DOHH2 (cell line): ENCODE measurements at regions not wholly inside any gene's neighbourhood (a gene's known extent, or its start where the extent isn't known, plus 50 kb on each side); places are given as distances from the start of the nearest gene placed in this dataset.

Source experiments
- H3F3A ChIP-seq: fragments of 200-600 bp; sonication (generic), shearing (Covaris generic); 2 replicates; pipeline ENCODE4 v1.6.0; 2016; ENCODE audit warnings: antibody characterized with exemption, mild to moderate bottlenecking; ENCODE audit not compliant: control insufficient read depth, insufficient read depth
- H3K27ac ChIP-seq: fragments of 200-600 bp; sonication (generic); 2 replicates; pipeline ENCODE4 v1.5.1; 2014; ENCODE audit warnings: low read depth, mild to moderate bottlenecking, low read length, moderate library complexity
- H3K27me3 ChIP-seq: fragments of 200-600 bp; sonication (generic); 2 replicates; pipeline ENCODE4 v1.6.1; 2014; ENCODE audit warnings: mild to moderate bottlenecking, low read length, mixed read lengths; ENCODE audit not compliant: control insufficient read depth
- H3K36me3 ChIP-seq: fragments of 200-600 bp; sonication (generic); 2 replicates; pipeline ENCODE4 v1.6.1; 2014; ENCODE audit warnings: mild to moderate bottlenecking, low read length, moderate library complexity, mixed read lengths; ENCODE audit not compliant: control insufficient read depth
- H3K4me1 ChIP-seq: fragments of 200-600 bp; sonication (generic); 2 replicates; pipeline ENCODE4 v1.6.1; 2014; ENCODE audit warnings: mild to moderate bottlenecking, low read length, mixed read lengths; ENCODE audit not compliant: control insufficient read depth
- H3K4me2 ChIP-seq: fragments of 200-600 bp; sonication (generic); 2 replicates; pipeline ENCODE4 v1.6.0; 2014; ENCODE audit warnings: mild to moderate bottlenecking, low read length, moderate library complexity
- H3K4me3 ChIP-seq: fragments of 200-600 bp; sonication (generic); 2 replicates; pipeline ENCODE4 v1.5.1; 2014; ENCODE audit warnings: mild to moderate bottlenecking, low read length, mixed read lengths
- H3K79me2 ChIP-seq: fragments of 200-600 bp; sonication (generic); 2 replicates; pipeline ENCODE4 v1.6.1; 2014; ENCODE audit warnings: mild to moderate bottlenecking, low read length, mixed read lengths; ENCODE audit not compliant: control insufficient read depth
- H3K9me2 ChIP-seq: fragments of 200-600 bp; sonication (generic); replicated peaks from 2 replicates; pipeline ENCODE4 v1.6.1; 2014; ENCODE audit warnings: mild to moderate bottlenecking, low read length, mixed read lengths; ENCODE audit not compliant: control insufficient read depth
- H3K9me3 ChIP-seq: fragments of 200-600 bp; sonication (generic); 2 replicates; pipeline ENCODE4 v1.6.1; 2014; ENCODE audit warnings: antibody characterized with exemption, low read length, mixed read lengths; ENCODE audit not compliant: control insufficient read depth, insufficient read depth
- H4K20me1 ChIP-seq: fragments of 200-600 bp; sonication (generic); 2 replicates; pipeline ENCODE4 v1.6.0; 2014; ENCODE audit warnings: low read depth, mild to moderate bottlenecking, antibody characterized with exemption, low read length, moderate library complexity; ENCODE audit not compliant: control insufficient read depth, insufficient read depth
- EZH2phosphoT487 ChIP-seq: fragments of 200-600 bp; sonication (generic); IDR thresholded peaks from 2 replicates; pipeline ENCODE4 v1.6.1; 2017; ENCODE audit warnings: borderline replicate concordance, mild to moderate bottlenecking, antibody characterized with exemption, low read length, moderate library complexity, mixed read lengths
- TF ChIP-seq, protein P1 (sequence below): fragments of 200-600 bp; sonication (generic); IDR thresholded peaks from one replicate; pipeline ENCODE4 v1.5.1; 2014; ENCODE audit warnings: antibody characterized with exemption, mild to moderate bottlenecking, low read depth, low read length; ENCODE audit not compliant: poor library complexity, severe bottlenecking

DNA sequence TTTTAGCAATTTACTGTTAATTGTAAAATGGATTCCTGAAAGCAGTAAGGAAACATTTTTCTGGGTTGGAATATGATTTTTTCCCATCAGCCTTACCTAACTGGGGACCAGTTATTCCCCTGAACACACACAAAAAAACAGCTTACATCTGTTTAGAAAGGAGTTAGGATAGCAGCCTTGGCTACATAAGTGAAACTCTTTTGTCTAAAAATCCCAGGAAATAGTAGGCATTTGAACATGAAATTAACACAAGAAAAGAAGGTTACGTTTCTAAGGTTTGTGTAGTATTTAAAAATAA lies 696.2 kb upstream of the MARCKS start:
- Histone ChIP-seq H3K27me3 (no peaks in the 10 kb centered on the region), H3K27ac (no peak overlapping the region), H3K36me3 (no peaks in the 10 kb centered on the region), H3K9me2 (no peaks in the 10 kb centered on the region), H3K9me3 (no peaks in the 10 kb centered on the region), H4K20me1 (no peaks in the 10 kb centered on the region), H3K4me2 (no peak overlapping the region), H3F3A (no peaks in the 10 kb centered on the region), H3K4me1 (no peaks in the 10 kb centered on the region), H3K4me3 (no peak overlapping the region), H3K79me2 (no peaks in the 10 kb centered on the region)
- TF ChIP-seq, protein P1, sequence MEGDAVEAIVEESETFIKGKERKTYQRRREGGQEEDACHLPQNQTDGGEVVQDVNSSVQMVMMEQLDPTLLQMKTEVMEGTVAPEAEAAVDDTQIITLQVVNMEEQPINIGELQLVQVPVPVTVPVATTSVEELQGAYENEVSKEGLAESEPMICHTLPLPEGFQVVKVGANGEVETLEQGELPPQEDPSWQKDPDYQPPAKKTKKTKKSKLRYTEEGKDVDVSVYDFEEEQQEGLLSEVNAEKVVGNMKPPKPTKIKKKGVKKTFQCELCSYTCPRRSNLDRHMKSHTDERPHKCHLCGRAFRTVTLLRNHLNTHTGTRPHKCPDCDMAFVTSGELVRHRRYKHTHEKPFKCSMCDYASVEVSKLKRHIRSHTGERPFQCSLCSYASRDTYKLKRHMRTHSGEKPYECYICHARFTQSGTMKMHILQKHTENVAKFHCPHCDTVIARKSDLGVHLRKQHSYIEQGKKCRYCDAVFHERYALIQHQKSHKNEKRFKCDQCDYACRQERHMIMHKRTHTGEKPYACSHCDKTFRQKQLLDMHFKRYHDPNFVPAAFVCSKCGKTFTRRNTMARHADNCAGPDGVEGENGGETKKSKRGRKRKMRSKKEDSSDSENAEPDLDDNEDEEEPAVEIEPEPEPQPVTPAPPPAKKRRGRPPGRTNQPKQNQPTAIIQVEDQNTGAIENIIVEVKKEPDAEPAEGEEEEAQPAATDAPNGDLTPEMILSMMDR: no peak
- no peak for TF ChIP-seq EZH2phosphoT487

GRCh38 chr6:113162739-113163138 lies 694.4 kb upstream of the MARCKS start:
- Histone ChIP-seq H3K27ac (no peak overlapping the region), H3K9me3 (no peaks in the 10 kb centered on the region), H3K36me3 (no peaks in the 10 kb centered on the region), H4K20me1 (no peaks in the 10 kb centered on the region), H3K4me1 (no peaks in the 10 kb centered on the region), H3K79me2 (no peaks in the 10 kb centered on the region), H3K4me3 (no peak overlapping the region), H3K9me2 (no peaks in the 10 kb centered on the region), H3F3A (no peaks in the 10 kb centered on the region), H3K27me3 (no peaks in the 10 kb centered on the region), H3K4me2 (no peak overlapping the region)
- TF ChIP-seq, protein P1: no peak
- no peak for TF ChIP-seq EZH2phosphoT487

GRCh38 chr6:113168057-113168456 lies 689.1 kb upstream of the MARCKS start:
- Histone ChIP-seq H3K27ac (no peak overlapping the region), H3K9me2 (no peaks in the 10 kb centered on the region), H3K36me3 (no peaks in the 10 kb centered on the region), H3K27me3 (no peaks in the 10 kb centered on the region), H3K9me3 (no peaks in the 10 kb centered on the region), H3K4me2 (no peak overlapping the region), H3K4me3 (no peak overlapping the region), H4K20me1 (no peaks in the 10 kb centered on the region), H3F3A (no peaks in the 10 kb centered on the region), H3K4me1 (no peaks in the 10 kb centered on the region), H3K79me2 (no peaks in the 10 kb centered on the region)
- no peak for TF ChIP-seq EZH2phosphoT487
- TF ChIP-seq, protein P1: no peak

DNA sequence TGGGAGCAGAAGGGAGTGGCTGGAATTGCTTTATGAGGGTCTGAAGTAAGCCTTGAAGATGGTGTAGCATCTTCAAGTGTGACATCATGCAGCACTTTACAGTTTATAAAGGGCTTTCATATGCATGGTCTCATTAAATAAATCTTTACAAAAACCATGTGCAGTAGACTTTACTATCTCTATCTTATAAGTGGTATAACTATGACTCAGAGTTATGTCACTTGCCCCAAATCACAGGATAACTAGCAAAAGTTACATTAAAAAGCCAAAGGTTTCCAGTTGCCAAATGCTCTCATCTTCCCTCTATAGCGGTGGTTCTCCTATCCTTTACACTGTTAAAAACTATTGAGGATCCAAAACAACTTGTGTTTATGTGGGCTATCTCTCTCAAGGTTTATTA lies 687.7 kb upstream of the MARCKS start:
- H4K20me1 ChIP-seq: no peaks in the 10 kb centered on the region
- no peaks in the 10 kb centered on the region for H3F3A ChIP-seq
- H3K4me3 ChIP-seq: no peak overlapping the region
- TF ChIP-seq, protein P1: no peak
- no peak for TF ChIP-seq EZH2phosphoT487
- H3K27me3 ChIP-seq: no peaks in the 10 kb centered on the region
- H3K27ac ChIP-seq: no peak overlapping the region
- H3K9me2 ChIP-seq: no peaks in the 10 kb centered on the region
- no peaks in the 10 kb centered on the region for H3K4me1 ChIP-seq
- no peaks in the 10 kb centered on the region for H3K79me2 ChIP-seq
- H3K36me3 ChIP-seq: no peaks in the 10 kb centered on the region
- no peaks in the 10 kb centered on the region for H3K9me3 ChIP-seq
- H3K4me2 ChIP-seq: no peak overlapping the region
